ENCODE measurements at regions not wholly inside any gene's neighbourhood (a gene's known extent, or its start where the extent isn't known, plus 50 kb on each side); places are given as distances from the start of the nearest gene placed in this dataset.

- TF ChIP-seq POLR2AphosphoS5 (IDR thresholded peaks at IDR 0.05; ENCODE audit: low read depth) (no peak), CTCF (IDR thresholded peaks at IDR 0.05; ENCODE audit: insufficient read depth, low read length) (no peak), GABPA (IDR thresholded peaks at IDR 0.05; ENCODE audit: low read depth) (no peak)
- TF ChIP-seq, protein P1, sequence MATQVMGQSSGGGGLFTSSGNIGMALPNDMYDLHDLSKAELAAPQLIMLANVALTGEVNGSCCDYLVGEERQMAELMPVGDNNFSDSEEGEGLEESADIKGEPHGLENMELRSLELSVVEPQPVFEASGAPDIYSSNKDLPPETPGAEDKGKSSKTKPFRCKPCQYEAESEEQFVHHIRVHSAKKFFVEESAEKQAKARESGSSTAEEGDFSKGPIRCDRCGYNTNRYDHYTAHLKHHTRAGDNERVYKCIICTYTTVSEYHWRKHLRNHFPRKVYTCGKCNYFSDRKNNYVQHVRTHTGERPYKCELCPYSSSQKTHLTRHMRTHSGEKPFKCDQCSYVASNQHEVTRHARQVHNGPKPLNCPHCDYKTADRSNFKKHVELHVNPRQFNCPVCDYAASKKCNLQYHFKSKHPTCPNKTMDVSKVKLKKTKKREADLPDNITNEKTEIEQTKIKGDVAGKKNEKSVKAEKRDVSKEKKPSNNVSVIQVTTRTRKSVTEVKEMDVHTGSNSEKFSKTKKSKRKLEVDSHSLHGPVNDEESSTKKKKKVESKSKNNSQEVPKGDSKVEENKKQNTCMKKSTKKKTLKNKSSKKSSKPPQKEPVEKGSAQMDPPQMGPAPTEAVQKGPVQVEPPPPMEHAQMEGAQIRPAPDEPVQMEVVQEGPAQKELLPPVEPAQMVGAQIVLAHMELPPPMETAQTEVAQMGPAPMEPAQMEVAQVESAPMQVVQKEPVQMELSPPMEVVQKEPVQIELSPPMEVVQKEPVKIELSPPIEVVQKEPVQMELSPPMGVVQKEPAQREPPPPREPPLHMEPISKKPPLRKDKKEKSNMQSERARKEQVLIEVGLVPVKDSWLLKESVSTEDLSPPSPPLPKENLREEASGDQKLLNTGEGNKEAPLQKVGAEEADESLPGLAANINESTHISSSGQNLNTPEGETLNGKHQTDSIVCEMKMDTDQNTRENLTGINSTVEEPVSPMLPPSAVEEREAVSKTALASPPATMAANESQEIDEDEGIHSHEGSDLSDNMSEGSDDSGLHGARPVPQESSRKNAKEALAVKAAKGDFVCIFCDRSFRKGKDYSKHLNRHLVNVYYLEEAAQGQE (IDR thresholded peaks at IDR 0.05; ENCODE audit: insufficient replicate concordance, low read depth), result no peak
These were observed 238.3 kb upstream of the RNF32 start for GRCh38 chr7:156402255-156402654.
